Panc1 (cell line): ENCODE measurements at regions not wholly inside any gene's neighbourhood (a gene's known extent, or its start where the extent isn't known, plus 50 kb on each side); places are given as distances from the start of the nearest gene placed in this dataset.

Experiments
- ATAC-seq: fragments of 200-7000 bp; cut with Tn5 transposase; 2 replicates; pipeline ENCODE4 v1.9.1; 2020; ENCODE audit warnings: mild to moderate bottlenecking, moderate library complexity
- BruUV-seq: library from RNA; stranded (reverse); fragments of 400-500 nt; replicated peaks from 2 replicates; lab custom pipeline; 2021; lab: Mats Ljungman, UMichigan
- CTCF ChIA-PET: fragments of 300-600 bp; sonication (Branson Sonifier 250); formaldehyde crosslinking; loops from one replicate; lab custom pipeline; 2022; ENCODE audit warnings: antibody characterized with exemption; lab: Charles Lee
- POLR2A ChIA-PET: fragments of 300-600 bp; sonication (Branson Sonifier 250); formaldehyde crosslinking; loops from one replicate; lab custom pipeline; 2022; ENCODE audit warnings: antibody characterized with exemption; lab: Charles Lee
- DNase-seq: peaks from one replicate; pipeline ENCODE4 v3.0.0-alpha.2; 2010; ENCODE audit warnings: low read depth, low spot score
- H3K27ac ChIP-seq: 2 replicates; pipeline ENCODE4 v1.5.1; 2011; ENCODE audit warnings: mild to moderate bottlenecking, low read length, inconsistent platforms
- H3K27me3 ChIP-seq: fragments of 200-500 bp; sonication (Bioruptor generic); 2 replicates; pipeline ENCODE4 v1.6.0; 2014; ENCODE audit warnings: low read length, inconsistent platforms; ENCODE audit not compliant: control insufficient read depth, insufficient read depth
- H3K36me3 ChIP-seq: fragments of 200-500 bp; sonication (Bioruptor generic); 2 replicates; pipeline ENCODE4 v1.5.1; 2014; ENCODE audit warnings: inconsistent platforms, mild to moderate bottlenecking, low read length, moderate library complexity; ENCODE audit not compliant: control insufficient read depth, insufficient read depth
- H3K4me1 ChIP-seq: 2 replicates; pipeline ENCODE4 v1.5.1; 2011; ENCODE audit warnings: inconsistent platforms, mild to moderate bottlenecking, low read length, moderate library complexity; ENCODE audit not compliant: control insufficient read depth, insufficient read depth
- H3K4me3 ChIP-seq, 2 experiments: 2 replicates each; pipeline ENCODE4 v1.5.1; 2011 to 2012; ENCODE audit warnings: low read depth in 2 of 2, low read length in 2 of 2, mild to moderate bottlenecking in 2 of 2, inconsistent platforms in 1 of 2, moderate library complexity in 1 of 2
- H3K9me3 ChIP-seq: fragments of 200-500 bp; sonication (Bioruptor generic); 2 replicates; pipeline ENCODE4 v1.5.1; 2014; ENCODE audit warnings: low read depth, mild to moderate bottlenecking, inconsistent platforms, low read length, moderate library complexity; ENCODE audit not compliant: control insufficient read depth, insufficient read depth
- POLR2AphosphoS5 ChIP-seq: IDR thresholded peaks from 2 replicates; pipeline ENCODE4 v1.6.1; 2012; ENCODE audit warnings: mild to moderate bottlenecking, low read depth, low read length, moderate library complexity
- SIN3A ChIP-seq: IDR thresholded peaks from 2 replicates; pipeline ENCODE4 v1.6.1; 2012; ENCODE audit warnings: low read depth, mild to moderate bottlenecking, low read length, moderate library complexity, borderline replicate concordance; ENCODE audit not compliant: insufficient read depth
- TCF7L2 ChIP-seq: IDR thresholded peaks from 2 replicates; pipeline ENCODE4 v1.6.1; 2011; ENCODE audit warnings: mild to moderate bottlenecking, low read depth, low read length, inconsistent platforms
- in situ Hi-C: cut with HindIII; loops from 2 replicates; pipeline ENCODE4 v1.10.0; 2016; ENCODE audit warnings: low sequenced_read_pairs, low pct_unique_long_range_greater_than_20kb
- intact Hi-C: fragments of 100-400 bp; cut with micrococcal nuclease; formaldehyde crosslinking; loops from one replicate; pipeline ENCODE4 v1.10.0; 2022; ENCODE audit not compliant: unreplicated experiment
- TF ChIP-seq, protein P1 (sequence below), 2 experiments: IDR thresholded peaks; 2 replicates each; pipeline ENCODE4 v1.6.1; 2011 to 2012; ENCODE audit warnings: low read depth in 2 of 2, control low read depth in 1 of 2, low read length in 1 of 2, mild to moderate bottlenecking in 1 of 2, moderate library complexity in 1 of 2; ENCODE audit not compliant: insufficient read depth in 1 of 2
- TF ChIP-seq, protein P2 (sequence below): fragments of 450-650 bp; IDR thresholded peaks from 2 replicates; pipeline ENCODE4 v1.5.1; 2017; ENCODE audit warnings: mild to moderate bottlenecking

DNA sequence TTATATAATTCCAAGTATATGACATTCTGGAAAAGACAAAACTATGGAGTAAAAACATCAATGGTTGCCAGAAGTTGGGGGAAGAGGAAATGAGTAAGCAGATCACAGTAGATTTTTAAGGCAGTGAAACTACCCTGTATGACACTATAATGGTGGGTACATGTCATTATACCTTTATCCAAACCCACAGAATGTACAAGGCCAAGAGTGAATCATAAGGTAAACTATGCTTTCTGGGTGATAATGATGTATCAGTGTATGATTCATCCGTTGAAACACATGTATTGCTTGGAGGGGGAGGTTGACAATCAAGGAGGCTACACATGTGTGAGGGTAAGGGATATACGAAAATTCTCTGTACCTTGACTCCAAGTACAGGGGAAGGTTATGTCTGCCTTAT, 862.7 kb downstream of the PLA2G4A start:
- Histone ChIP-seq H3K27ac (no peak overlapping the region), H3K9me3 (no peaks in the 10 kb centered on the region), H3K36me3 (no peaks in the 10 kb centered on the region), H3K4me1 (no peaks in the 10 kb centered on the region), H3K27me3 (no peaks in the 10 kb centered on the region), H3K4me3 (no peak overlapping the region)
- POLR2A ChIA-PET, result no interaction called here
- DNase-seq (peak; percentile 38), ATAC-seq (no peak)
- intact Hi-C loops (no loop called here), in situ Hi-C loops (no loop called here)
- no TSS peak for BruUV-seq
- TF ChIP-seq SIN3A (no peak), TCF7L2 (no peak), POLR2AphosphoS5 (no peak)
- TF ChIP-seq, protein P1, sequence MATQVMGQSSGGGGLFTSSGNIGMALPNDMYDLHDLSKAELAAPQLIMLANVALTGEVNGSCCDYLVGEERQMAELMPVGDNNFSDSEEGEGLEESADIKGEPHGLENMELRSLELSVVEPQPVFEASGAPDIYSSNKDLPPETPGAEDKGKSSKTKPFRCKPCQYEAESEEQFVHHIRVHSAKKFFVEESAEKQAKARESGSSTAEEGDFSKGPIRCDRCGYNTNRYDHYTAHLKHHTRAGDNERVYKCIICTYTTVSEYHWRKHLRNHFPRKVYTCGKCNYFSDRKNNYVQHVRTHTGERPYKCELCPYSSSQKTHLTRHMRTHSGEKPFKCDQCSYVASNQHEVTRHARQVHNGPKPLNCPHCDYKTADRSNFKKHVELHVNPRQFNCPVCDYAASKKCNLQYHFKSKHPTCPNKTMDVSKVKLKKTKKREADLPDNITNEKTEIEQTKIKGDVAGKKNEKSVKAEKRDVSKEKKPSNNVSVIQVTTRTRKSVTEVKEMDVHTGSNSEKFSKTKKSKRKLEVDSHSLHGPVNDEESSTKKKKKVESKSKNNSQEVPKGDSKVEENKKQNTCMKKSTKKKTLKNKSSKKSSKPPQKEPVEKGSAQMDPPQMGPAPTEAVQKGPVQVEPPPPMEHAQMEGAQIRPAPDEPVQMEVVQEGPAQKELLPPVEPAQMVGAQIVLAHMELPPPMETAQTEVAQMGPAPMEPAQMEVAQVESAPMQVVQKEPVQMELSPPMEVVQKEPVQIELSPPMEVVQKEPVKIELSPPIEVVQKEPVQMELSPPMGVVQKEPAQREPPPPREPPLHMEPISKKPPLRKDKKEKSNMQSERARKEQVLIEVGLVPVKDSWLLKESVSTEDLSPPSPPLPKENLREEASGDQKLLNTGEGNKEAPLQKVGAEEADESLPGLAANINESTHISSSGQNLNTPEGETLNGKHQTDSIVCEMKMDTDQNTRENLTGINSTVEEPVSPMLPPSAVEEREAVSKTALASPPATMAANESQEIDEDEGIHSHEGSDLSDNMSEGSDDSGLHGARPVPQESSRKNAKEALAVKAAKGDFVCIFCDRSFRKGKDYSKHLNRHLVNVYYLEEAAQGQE (IDR thresholded peaks at IDR 0.05; ENCODE audit: insufficient read depth in 1 of 2, low read depth in 2 of 2, low read length in 1 of 2), result no peak
- TF ChIP-seq, protein P2, sequence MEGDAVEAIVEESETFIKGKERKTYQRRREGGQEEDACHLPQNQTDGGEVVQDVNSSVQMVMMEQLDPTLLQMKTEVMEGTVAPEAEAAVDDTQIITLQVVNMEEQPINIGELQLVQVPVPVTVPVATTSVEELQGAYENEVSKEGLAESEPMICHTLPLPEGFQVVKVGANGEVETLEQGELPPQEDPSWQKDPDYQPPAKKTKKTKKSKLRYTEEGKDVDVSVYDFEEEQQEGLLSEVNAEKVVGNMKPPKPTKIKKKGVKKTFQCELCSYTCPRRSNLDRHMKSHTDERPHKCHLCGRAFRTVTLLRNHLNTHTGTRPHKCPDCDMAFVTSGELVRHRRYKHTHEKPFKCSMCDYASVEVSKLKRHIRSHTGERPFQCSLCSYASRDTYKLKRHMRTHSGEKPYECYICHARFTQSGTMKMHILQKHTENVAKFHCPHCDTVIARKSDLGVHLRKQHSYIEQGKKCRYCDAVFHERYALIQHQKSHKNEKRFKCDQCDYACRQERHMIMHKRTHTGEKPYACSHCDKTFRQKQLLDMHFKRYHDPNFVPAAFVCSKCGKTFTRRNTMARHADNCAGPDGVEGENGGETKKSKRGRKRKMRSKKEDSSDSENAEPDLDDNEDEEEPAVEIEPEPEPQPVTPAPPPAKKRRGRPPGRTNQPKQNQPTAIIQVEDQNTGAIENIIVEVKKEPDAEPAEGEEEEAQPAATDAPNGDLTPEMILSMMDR, result no peak
- CTCF ChIA-PET, result no interaction called here

DNA sequence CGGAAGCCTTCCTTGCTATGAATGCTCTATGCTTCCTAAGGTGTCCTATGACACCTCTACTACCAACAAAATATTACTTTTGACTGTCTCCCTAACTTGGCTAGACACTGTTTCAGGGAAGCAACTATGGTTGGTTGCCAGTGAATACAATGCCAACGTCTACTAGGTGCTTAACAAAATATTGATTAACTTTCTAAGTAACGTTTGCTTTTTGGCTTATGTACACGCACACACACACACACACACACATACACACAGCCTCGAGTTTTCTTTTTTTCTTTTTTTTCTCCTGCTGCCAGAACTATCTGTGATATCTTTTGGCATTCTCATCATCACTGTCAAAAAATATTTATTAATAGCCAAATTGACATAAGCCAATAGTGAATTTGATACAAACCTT, 864.0 kb downstream of the PLA2G4A start:
- no TSS peak for BruUV-seq
- ChIA-PET CTCF (interaction anchor here (0.7 kb wide), 1 partner anchor 441 kb away, joined by 3 read pairs; no protein-coding TSS in a partner anchor), POLR2A (no interaction called here)
- TF ChIP-seq POLR2AphosphoS5 (no peak), TCF7L2 (no peak), SIN3A (no peak)
- TF ChIP-seq, protein P1 (IDR thresholded peaks at IDR 0.05; ENCODE audit: insufficient read depth in 1 of 2, low read depth in 2 of 2, low read length in 1 of 2), result no peak
- TF ChIP-seq, protein P2, result no peak
- ATAC-seq, result no peak
- Histone ChIP-seq H3K36me3 (no peaks in the 10 kb centered on the region), H3K4me1 (no peaks in the 10 kb centered on the region), H3K27me3 (no peaks in the 10 kb centered on the region), H3K9me3 (no peaks in the 10 kb centered on the region), H3K27ac (no peak overlapping the region), H3K4me3 (no peak overlapping the region)
- intact Hi-C loops (no loop called here), in situ Hi-C loops (no loop called here)
- DNase-seq, result no peak
